ENCODE measurements at regions not wholly inside any gene's neighbourhood (a gene's known extent, or its start where the extent isn't known, plus 50 kb on each side); places are given as distances from the start of the nearest gene placed in this dataset.

DNA sequence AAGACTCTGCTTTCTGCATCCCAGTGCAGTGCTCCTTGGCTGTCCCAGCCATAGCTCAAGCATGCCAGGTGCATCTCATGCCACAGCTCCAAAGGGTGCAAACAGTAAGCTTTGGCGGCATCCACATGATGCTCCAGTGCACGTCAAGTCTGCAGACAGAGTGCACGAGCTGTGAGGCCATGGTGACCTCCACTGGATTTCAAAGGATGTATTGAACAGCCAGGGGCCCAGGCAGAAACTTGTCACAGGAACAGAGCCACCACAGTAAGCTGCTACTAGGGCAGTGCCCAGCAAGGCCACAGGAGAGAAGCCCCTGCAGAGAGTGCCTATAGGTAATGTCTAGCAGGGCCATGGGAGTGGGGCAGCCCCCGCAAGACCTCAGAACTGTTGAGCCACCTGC, 206.8 kb upstream of the DDI1 start:
- DNase-seq (ENCODE audit: low read depth) = no peak
- TF ChIP-seq, protein P1, sequence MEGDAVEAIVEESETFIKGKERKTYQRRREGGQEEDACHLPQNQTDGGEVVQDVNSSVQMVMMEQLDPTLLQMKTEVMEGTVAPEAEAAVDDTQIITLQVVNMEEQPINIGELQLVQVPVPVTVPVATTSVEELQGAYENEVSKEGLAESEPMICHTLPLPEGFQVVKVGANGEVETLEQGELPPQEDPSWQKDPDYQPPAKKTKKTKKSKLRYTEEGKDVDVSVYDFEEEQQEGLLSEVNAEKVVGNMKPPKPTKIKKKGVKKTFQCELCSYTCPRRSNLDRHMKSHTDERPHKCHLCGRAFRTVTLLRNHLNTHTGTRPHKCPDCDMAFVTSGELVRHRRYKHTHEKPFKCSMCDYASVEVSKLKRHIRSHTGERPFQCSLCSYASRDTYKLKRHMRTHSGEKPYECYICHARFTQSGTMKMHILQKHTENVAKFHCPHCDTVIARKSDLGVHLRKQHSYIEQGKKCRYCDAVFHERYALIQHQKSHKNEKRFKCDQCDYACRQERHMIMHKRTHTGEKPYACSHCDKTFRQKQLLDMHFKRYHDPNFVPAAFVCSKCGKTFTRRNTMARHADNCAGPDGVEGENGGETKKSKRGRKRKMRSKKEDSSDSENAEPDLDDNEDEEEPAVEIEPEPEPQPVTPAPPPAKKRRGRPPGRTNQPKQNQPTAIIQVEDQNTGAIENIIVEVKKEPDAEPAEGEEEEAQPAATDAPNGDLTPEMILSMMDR (IDR thresholded peaks at IDR 0.05; ENCODE audit: low read length, missing control alignments) = no peak
- H3K4me3 ChIP-seq (replicated peaks; ENCODE audit: low read depth, low read length) = no peak overlapping the region

DNA sequence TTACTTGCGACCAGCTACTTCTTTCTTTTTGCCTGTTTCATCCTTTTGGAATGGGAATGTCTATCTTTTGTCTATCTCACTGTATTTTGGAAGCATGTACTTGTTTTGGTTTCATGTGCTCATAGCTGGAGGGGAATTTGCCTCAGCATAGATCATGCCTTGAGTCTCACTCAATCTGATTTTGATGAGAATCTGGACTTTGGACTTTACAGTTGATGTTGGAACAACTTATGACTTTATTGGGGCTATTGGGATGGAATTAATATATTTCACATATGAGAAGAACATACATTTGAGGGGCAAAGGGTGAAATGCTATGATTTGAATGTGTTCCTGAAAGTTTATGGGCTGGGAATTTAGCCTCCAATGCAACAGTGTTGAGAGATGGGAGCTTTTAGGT, 206.2 kb upstream of the DDI1 start:
- no peak for DNase-seq (ENCODE audit: low read depth)
- no peak overlapping the region for H3K4me3 ChIP-seq (replicated peaks; ENCODE audit: low read depth, low read length)
- TF ChIP-seq, protein P1 (IDR thresholded peaks at IDR 0.05; ENCODE audit: low read length, missing control alignments) = no peak

DNA sequence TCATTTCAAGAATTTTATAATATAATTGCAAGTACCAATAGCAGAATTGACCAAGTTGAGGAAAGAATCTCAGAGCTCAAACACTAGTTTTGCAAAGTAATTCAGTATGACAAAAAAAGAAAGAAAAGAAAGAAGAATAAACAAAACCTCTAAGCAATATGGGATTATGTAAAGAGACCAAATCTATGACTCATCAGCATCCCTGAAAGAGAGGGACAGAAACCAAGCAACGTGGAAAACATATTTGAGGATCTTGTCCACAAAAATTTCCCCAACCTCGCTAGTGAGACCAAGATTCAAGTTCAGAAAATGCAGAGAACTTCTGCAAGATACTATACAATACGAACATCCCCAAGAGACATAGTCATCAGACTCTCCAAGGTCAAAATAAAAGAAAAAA, 203.7 kb upstream of the DDI1 start:
- TF ChIP-seq, protein P1 (IDR thresholded peaks at IDR 0.05; ENCODE audit: low read length, missing control alignments) = no peak
- H3K4me3 ChIP-seq (replicated peaks; ENCODE audit: low read depth, low read length) = no peak overlapping the region
- no peak for DNase-seq (ENCODE audit: low read depth)

DNA sequence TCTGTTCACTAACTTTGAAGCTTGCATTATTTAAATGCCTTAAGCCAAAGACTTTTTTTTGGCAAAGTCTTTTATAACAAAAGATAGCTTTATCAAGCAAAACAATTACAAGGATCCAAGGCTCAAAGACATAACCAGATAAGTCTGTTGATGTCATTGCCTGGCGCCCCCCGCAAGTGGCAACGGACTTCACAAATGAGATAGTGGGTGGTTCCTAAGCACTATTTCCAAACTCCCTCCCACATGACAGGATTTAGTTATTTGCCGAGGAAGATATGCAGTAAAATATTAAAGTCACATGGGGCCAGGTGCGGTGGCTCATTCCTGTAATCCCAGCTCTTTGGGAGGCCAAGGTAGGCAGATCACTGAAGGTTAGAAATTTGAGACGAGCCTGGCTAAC, 194.2 kb upstream of the DDI1 start:
- no peak overlapping the region for H3K4me3 ChIP-seq (replicated peaks; ENCODE audit: low read depth, low read length)
- TF ChIP-seq, protein P1 (IDR thresholded peaks at IDR 0.05; ENCODE audit: low read length, missing control alignments) = no peak
- peak; percentile 64 for DNase-seq (ENCODE audit: low read depth)

DNA sequence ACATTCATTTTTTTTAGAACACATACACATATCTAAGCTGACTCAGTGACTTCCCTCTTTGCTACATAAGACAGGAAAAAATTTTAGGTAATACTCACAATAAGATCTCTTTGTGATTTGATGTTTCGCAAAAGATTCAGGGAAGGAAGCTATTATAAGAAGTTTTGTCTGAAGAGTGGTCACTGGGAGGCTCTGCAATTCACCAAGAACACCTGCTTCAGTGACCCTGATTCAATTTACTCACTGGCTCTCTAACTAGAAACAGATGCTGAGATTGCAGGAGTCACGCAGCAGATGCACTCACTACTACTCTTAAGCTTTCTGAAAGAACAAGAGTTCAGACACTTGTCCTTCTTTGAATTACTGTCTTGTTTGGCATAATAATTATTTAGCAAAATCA, 193.6 kb upstream of the DDI1 start:
- TF ChIP-seq, protein P1 (IDR thresholded peaks at IDR 0.05; ENCODE audit: low read length, missing control alignments) = no peak
- peak; percentile 53 for DNase-seq (ENCODE audit: low read depth)

DNA sequence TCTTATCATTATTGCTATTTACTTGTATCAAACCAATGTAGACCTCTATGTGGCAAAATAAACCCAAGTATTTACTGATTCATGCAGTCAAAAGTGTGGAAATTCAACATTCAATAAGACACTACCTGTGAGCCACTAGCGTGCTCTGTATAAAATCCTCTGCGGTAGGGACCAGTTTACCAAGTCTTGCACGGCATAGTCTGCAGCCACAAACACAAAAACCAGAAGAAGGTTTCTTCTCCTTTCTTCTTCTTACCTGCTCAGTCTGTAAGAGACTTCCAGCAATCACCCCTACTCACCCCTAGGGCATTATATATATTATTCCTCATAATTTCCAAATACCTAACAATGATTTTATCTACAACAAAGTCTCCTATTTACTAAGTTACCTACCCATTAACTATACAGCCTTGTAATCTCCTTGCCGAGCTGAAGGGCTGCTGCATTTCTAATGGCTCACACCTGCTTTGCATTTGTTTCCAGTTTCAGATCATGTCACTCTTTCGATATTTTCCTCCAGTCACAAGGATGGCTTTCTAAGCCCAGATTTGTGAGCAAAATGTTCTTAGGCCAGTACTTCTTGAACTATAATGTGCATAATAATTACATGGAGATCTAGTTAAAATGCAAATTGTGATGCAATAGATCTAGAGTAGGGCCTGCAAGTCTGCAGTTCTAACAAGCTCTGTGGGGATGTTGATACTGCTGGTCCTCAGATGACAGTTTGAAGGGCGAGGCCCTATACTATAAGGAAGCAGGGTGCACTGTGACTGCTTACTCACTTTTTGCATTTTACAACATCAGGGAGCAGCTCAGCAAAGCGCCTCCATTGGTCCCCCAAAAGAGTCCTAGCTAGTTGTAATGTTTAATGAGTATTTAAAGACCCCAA, 191.9 kb upstream of the DDI1 start:
- no peak for DNase-seq (ENCODE audit: low read depth)
- TF ChIP-seq, protein P1 (IDR thresholded peaks at IDR 0.05; ENCODE audit: low read length, missing control alignments) = no peak
- no peak overlapping the region for H3K4me3 ChIP-seq (replicated peaks; ENCODE audit: low read depth, low read length)

More for the DNA sequence above, 193.6 kb upstream of the DDI1 start:
- H3K4me3 ChIP-seq (replicated peaks; ENCODE audit: low read depth, low read length) = no peak overlapping the region

DNA sequence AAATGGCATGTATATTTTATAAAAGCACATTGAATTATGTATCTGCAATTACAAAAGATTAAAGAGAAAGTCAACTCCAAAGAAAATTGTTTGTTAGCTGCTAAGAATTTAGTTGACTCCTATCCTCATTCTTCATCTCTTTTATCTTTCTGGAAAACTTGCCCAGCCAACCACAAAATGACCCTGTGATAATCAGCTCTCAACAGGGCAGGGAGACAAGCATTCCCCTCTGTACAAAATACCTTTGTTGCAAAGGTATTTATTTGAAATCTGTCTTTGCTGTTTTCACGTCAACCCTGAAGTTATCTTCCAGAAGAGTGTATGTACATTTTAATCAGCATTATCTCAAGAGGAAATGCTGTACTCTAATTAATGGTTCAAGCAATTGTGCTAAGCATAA, 191.1 kb upstream of the DDI1 start:
- TF ChIP-seq, protein P1 (IDR thresholded peaks at IDR 0.05; ENCODE audit: low read length, missing control alignments) = no peak
- no peak overlapping the region for H3K4me3 ChIP-seq (replicated peaks; ENCODE audit: low read depth, low read length)
- no peak for DNase-seq (ENCODE audit: low read depth)
